Upper lobe of left lung (tissue), 6 donors: ENCODE measurements at regions not wholly inside any gene's neighbourhood (a gene's known extent, or its start where the extent isn't known, plus 50 kb on each side); places are given as distances from the start of the nearest gene placed in this dataset.

ENCODE experiments used
- ATAC-seq, 2 donors: fragments of 200-7000 bp; cut with Tn5 transposase; one replicate each; pipeline ENCODE4 v1.9.1; 2022; ENCODE audit warnings: mild to moderate bottlenecking in 2 of 2, moderate library complexity in 2 of 2; ENCODE audit not compliant: low FRiP score in 2 of 2
- DNase-seq, 2 donors: peaks; one replicate each; pipeline ENCODE4 v3.0.0-alpha.2; 2019 to 2020
- H3K27ac ChIP-seq, 4 donors: fragments of 200-600 bp; sonication (generic); one replicate each; pipeline ENCODE4 v1.5.1; 2016 to 2019
- H3K27me3 ChIP-seq, 4 donors: fragments of 200-600 bp; sonication (generic); one replicate each; pipeline ENCODE4 v1.5.1; 2017 to 2019
- H3K36me3 ChIP-seq, 4 donors: fragments of 200-600 bp; sonication (generic); one replicate each; pipeline ENCODE4 v1.5.1; 2016 to 2019
- H3K4me1 ChIP-seq, 4 donors: fragments of 200-600 bp; sonication (generic); one replicate each; pipeline ENCODE4 v1.5.1; 2018 to 2019
- H3K4me3 ChIP-seq, 4 donors: fragments of 200-600 bp; sonication (generic); one replicate each; pipeline ENCODE4 v1.5.1; 2017 to 2019; ENCODE audit warnings: mild to moderate bottlenecking in 2 of 4, moderate library complexity in 1 of 4
- H3K9me3 ChIP-seq, 4 donors: fragments of 200-600 bp; sonication (generic); one replicate each; pipeline ENCODE4 v1.5.1; 2018 to 2019
- EP300 ChIP-seq, 4 donors: sonication (generic); formaldehyde crosslinking; IDR thresholded peaks; one replicate each; pipeline ENCODE4 v1.5.1; 2017; ENCODE audit warnings: antibody characterized with exemption in 4 of 4, control low read depth in 2 of 4
- POLR2A ChIP-seq, 4 donors: fragments of 450-650 bp; IDR thresholded peaks; one replicate each; pipeline ENCODE4 v1.5.1; 2016 to 2017; ENCODE audit warnings: antibody characterized with exemption in 4 of 4, mild to moderate bottlenecking in 2 of 4
- POLR2AphosphoS5 ChIP-seq, 2 donors: sonication (generic); formaldehyde crosslinking; IDR thresholded peaks; one replicate each; pipeline ENCODE4 v1.5.1; 2017; ENCODE audit warnings: antibody characterized with exemption in 2 of 2
- WGBS, 2 donors: methylation state at CpG; one replicate each; pipeline ENCODE4 v1.1.5; 2017 to 2018; 5-methylcytosine and 5-hydroxymethylcytosine counted together
- TF ChIP-seq, protein P1 (sequence below), 6 experiments: fragments of 450-650 bp in 4 of 6; fragments of 200-600 bp in 2 of 6; sonication (generic) in 2 of 6; IDR thresholded peaks; one replicate each; pipeline ENCODE4 v1.5.1; 2016 to 2019; ENCODE audit warnings: antibody characterized with exemption in 6 of 6
- donor health status: DM: no; HTN: no; CAD: no; lungs with moderate emphysema.
- donor health status: DM: no; HTN: yes; CAD: no; lungs with severe emphysema.

DNA sequence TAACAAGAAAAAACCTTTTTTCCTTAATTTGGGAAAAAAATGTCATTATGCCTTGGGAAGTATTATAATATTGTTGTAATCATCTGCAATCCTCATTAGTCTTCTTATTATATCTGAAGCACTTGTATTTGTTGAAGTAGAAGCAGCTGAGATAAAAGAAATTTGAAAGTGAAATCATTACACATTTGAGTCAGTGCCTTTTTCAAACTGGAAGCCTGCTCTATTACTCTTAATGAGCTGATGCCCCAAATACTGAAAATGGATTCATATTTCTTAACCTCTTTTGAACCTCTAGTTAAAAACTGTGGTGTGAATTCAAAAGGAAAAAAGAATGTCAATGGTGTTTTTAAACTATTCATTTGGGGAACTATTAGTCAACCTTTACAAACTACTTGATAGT is 1027.7 kb downstream of the NR2F1-AS1 start:
- H3K36me3 ChIP-seq: no peaks in the 10 kb centered on the region
- no peaks in the 10 kb centered on the region for H3K4me1 ChIP-seq
- H3K27ac ChIP-seq: no peak overlapping the region
- TF ChIP-seq, protein P1, sequence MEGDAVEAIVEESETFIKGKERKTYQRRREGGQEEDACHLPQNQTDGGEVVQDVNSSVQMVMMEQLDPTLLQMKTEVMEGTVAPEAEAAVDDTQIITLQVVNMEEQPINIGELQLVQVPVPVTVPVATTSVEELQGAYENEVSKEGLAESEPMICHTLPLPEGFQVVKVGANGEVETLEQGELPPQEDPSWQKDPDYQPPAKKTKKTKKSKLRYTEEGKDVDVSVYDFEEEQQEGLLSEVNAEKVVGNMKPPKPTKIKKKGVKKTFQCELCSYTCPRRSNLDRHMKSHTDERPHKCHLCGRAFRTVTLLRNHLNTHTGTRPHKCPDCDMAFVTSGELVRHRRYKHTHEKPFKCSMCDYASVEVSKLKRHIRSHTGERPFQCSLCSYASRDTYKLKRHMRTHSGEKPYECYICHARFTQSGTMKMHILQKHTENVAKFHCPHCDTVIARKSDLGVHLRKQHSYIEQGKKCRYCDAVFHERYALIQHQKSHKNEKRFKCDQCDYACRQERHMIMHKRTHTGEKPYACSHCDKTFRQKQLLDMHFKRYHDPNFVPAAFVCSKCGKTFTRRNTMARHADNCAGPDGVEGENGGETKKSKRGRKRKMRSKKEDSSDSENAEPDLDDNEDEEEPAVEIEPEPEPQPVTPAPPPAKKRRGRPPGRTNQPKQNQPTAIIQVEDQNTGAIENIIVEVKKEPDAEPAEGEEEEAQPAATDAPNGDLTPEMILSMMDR (IDR thresholded peaks at IDR 0.05): no peak
- no peak for TF ChIP-seq POLR2A (IDR thresholded peaks at IDR 0.05)
- TF ChIP-seq EP300 (IDR thresholded peaks at IDR 0.05): no peak
- TF ChIP-seq POLR2AphosphoS5 (IDR thresholded peaks at IDR 0.05): no peak
- H3K9me3 ChIP-seq: no peaks in the 10 kb centered on the region
- ATAC-seq (no peak), DNase-seq (no peak)
- no peak overlapping the region for H3K4me3 ChIP-seq
- H3K27me3 ChIP-seq: no peaks in the 10 kb centered on the region

DNA sequence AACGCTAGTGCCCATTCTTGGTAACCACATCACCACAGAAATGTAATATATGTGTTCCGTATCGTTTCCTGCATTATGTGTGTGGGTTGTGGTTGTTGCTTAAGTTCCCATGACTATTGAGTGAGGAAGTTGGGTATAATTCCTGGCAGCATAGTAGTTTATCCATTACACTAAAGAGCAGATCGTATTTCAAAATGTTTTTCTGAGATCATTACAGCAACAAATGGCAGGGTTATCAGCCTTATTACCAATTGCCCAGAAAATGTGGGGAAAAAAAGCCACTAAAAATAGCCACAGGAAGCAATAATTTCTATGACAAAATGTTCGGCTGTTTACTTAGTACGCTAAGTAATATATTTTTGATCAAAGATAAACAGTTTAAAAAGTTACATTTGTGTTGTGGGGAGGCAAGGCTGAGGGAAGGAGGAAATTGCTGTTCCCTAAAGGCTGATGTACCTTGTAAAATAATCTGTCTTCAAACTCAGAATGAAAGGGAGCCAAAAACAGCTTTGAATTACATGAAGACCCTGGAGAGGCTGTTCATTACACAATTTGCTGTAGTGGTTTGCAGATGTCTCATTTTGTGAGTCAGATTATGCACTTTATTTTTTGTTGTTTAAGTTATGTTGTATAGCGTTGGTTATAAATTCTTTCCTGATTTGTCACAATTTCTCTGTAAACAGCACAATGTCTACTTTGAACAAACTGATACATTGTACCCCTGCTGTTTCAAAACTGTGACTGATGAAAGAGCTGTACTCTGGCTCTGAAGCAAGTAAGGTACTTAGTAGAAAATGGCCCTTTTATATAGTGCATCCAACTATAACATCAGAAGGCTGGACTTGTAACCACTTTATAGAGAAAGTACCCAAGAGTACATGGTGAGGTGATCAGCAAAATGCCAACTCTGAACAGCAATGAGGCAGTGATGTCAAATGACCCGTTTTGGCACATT is 1028.5 kb downstream of the NR2F1-AS1 start:
- no peak for DNase-seq
- Histone ChIP-seq H3K27ac (no peak overlapping the region), H3K4me1 (no peaks in the 10 kb centered on the region), H3K4me3 (no peak overlapping the region), H3K27me3 (no peaks in the 10 kb centered on the region), H3K36me3 (no peaks in the 10 kb centered on the region), H3K9me3 (no peaks in the 10 kb centered on the region)
- ATAC-seq: peak in 1 of 2 donors; percentile 85
- 42 to 50% methylated on average over 8 of the region's 8 CpGs for WGBS, 2 donors
- TF ChIP-seq POLR2A (IDR thresholded peaks at IDR 0.05): no peak
- TF ChIP-seq POLR2AphosphoS5 (IDR thresholded peaks at IDR 0.05): peak in 1 of 2 donors; percentile 14

DNA sequence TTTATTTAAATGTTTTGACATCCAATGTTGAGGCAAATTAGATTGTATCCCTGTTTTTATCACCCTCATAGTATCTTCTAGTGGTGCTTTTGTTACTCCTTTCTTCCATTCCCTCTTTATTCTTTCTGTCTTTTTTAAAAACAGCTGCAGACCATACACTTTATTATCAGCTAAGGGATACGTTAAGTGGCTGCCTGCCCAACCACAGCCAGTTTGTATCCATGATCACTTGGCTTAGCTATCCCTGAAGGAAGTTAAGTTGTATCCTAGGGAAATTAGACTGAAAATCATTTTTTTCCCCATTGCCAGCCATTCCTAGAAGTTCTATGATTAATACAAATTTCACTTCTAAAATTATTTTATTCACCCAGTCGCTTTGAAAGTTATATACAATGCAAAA is 1032.7 kb downstream of the NR2F1-AS1 start:
- Histone ChIP-seq H3K9me3 (no peaks in the 10 kb centered on the region), H3K4me3 (no peak overlapping the region), H3K36me3 (no peaks in the 10 kb centered on the region), H3K27ac (no peak overlapping the region), H3K4me1 (no peaks in the 10 kb centered on the region), H3K27me3 (no peaks in the 10 kb centered on the region)
- no peak for ATAC-seq
- TF ChIP-seq, protein P1 (IDR thresholded peaks at IDR 0.05): no peak
- TF ChIP-seq POLR2AphosphoS5 (IDR thresholded peaks at IDR 0.05): no peak
- no peak for TF ChIP-seq POLR2A (IDR thresholded peaks at IDR 0.05)
- no peak for TF ChIP-seq EP300 (IDR thresholded peaks at IDR 0.05)
- 60 to 61% methylated on average over 2 of the region's 2 CpGs for WGBS, 2 donors
- DNase-seq: no peak

- no peaks in the 10 kb centered on the region for H3K27me3 ChIP-seq
- TF ChIP-seq, protein P1 (IDR thresholded peaks at IDR 0.05): no peak
- no peak for TF ChIP-seq POLR2A (IDR thresholded peaks at IDR 0.05)
- ATAC-seq: no peak
- no peaks in the 10 kb centered on the region for H3K36me3 ChIP-seq
- WGBS, 2 donors: 82 to 86% methylated on average over 1 of the region's 1 CpG
- H3K4me3 ChIP-seq: no peak overlapping the region
- H3K27ac ChIP-seq: no peak overlapping the region
- no peaks in the 10 kb centered on the region for H3K4me1 ChIP-seq
- no peaks in the 10 kb centered on the region for H3K9me3 ChIP-seq
- no peak for DNase-seq
Measured at GRCh38 chr5:92544596-92544995, 1036.4 kb downstream of the NR2F1-AS1 start.

DNA sequence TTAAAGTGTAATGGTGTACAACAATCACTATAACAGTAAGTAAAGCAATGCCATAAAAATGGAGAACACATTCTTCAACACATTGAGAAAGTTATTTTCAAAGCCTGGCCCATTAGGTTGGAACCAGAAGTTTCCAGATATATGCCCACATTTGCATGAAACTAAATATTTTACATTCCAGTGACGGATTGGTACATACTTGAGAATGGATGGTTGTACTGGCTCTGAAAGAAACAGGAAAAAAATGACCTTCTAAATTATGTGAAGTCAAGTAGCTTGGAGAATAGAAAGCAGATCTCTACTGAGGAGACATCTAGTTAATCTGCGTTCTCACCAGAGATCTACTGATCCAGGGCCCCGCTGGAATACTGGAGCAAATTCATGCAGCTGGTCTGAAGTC is 1037.0 kb downstream of the NR2F1-AS1 start:
- no peak for DNase-seq
- Histone ChIP-seq H3K4me3 (no peak overlapping the region), H3K36me3 (no peaks in the 10 kb centered on the region), H3K9me3 (no peaks in the 10 kb centered on the region), H3K27me3 (no peaks in the 10 kb centered on the region), H3K27ac (no peak overlapping the region), H3K4me1 (no peaks in the 10 kb centered on the region)
- ATAC-seq: no peak
- TF ChIP-seq POLR2A (IDR thresholded peaks at IDR 0.05) (no peak), EP300 (IDR thresholded peaks at IDR 0.05) (no peak), POLR2AphosphoS5 (IDR thresholded peaks at IDR 0.05) (no peak)
- TF ChIP-seq, protein P1 (IDR thresholded peaks at IDR 0.05): no peak
- WGBS, 2 donors: 53 to 58% methylated on average over 3 of the region's 3 CpGs
